A549 (cell line): ENCODE measurements at regions not wholly inside any gene's neighbourhood (a gene's known extent, or its start where the extent isn't known, plus 50 kb on each side); places are given as distances from the start of the nearest gene placed in this dataset.

Source experiments
- ATAC-seq, 2 experiments: fragments of 200-7000 bp in 1 of 2; fragments of >200 bp in 1 of 2; cut with Nextera tagmentation in 1 of 2; cut with Tn5 transposase in 1 of 2; 3 replicates each; pipeline versions ENCODE4 v1.8.0 to v1.9.1; 2018 to 2020; ENCODE audit warnings: mild to moderate bottlenecking in 1 of 2, moderate library complexity in 1 of 2
- CTCF ChIA-PET: fragments of 300-600 bp; sonication (Branson Sonifier 250); formaldehyde crosslinking; extraction: SDS; loops from one replicate; lab custom pipeline; 2021; ENCODE audit warnings: antibody characterized with exemption, inconsistent platforms; lab: Yijun Ruan, JAX
- POLR2A ChIA-PET: fragments of 350-600 bp; formaldehyde crosslinking; extraction: SDS; loops from one replicate; lab custom pipeline; 2021; ENCODE audit warnings: antibody characterized with exemption, inconsistent platforms; lab: Yijun Ruan, JAX
- DNase-seq, 2 experiments: peaks; one replicate each; pipeline versions ENCODE4 v3.0.0 to v3.0.0-alpha.2; 2011 to 2016; ENCODE audit warnings: low read depth in 1 of 2, low spot score in 1 of 2
- FAIRE-seq: peaks from 2 replicates; lab custom pipeline; 2011; peaks lifted over from hg19 to GRCh38; lab: Jason Lieb, UNC
- H3K27ac ChIP-seq, 2 experiments: fragments of >200 bp; sonication (Bioruptor Twin); formaldehyde crosslinking; 3 replicates each; pipeline ENCODE4 v1.5.1; 2016 to 2017
- H3K4me1 ChIP-seq: fragments of >200 bp; sonication (Bioruptor Twin); formaldehyde crosslinking; 3 replicates; pipeline ENCODE4 v1.6.1; 2016
- H3K4me2 ChIP-seq: fragments of >200 bp; sonication (Bioruptor Twin); formaldehyde crosslinking; 3 replicates; pipeline ENCODE4 v1.6.1; 2016
- H3K4me3 ChIP-seq: fragments of >200 bp; sonication (Bioruptor Twin); formaldehyde crosslinking; 3 replicates; pipeline ENCODE4 v1.5.1; 2016
- H3K9me3 ChIP-seq: fragments of >200 bp; sonication (Bioruptor Twin); formaldehyde crosslinking; 3 replicates; pipeline ENCODE4 v1.6.1; 2016
- CEBPB ChIP-seq, 2 experiments: fragments of >200 bp in 1 of 2; sonication (Bioruptor Twin) in 1 of 2; formaldehyde crosslinking in 1 of 2; IDR thresholded peaks; 2 replicates each; pipeline ENCODE4 v1.6.1; 2012 to 2016
- CHD4 ChIP-seq: fragments of 200-600 bp; sonication (generic); IDR thresholded peaks from 2 replicates; pipeline ENCODE4 v1.6.1; 2016; ENCODE audit warnings: antibody characterized with exemption, mild to moderate bottlenecking, borderline replicate concordance
- EHMT2 ChIP-seq: fragments of 200-600 bp; sonication (generic); IDR thresholded peaks from 2 replicates; pipeline ENCODE4 v1.6.1; 2016; ENCODE audit warnings: antibody characterized with exemption, low read depth, mild to moderate bottlenecking, moderate library complexity
- EP300 ChIP-seq, 2 experiments: fragments of >200 bp; sonication (Bioruptor Twin); formaldehyde crosslinking; IDR thresholded peaks; 2 replicates in 1 of 2; 3 replicates in 1 of 2; pipeline ENCODE4 v1.6.1; 2016 to 2017
- FOSL2 ChIP-seq, 2 experiments: fragments of 450-650 bp in 1 of 2; fragments of >200 bp in 1 of 2; sonication (Bioruptor Twin) in 1 of 2; formaldehyde crosslinking; IDR thresholded peaks; 2 replicates each; pipeline versions ENCODE4 v1.5.0 to v1.6.1; 2016 to 2020; ENCODE audit warnings: mild to moderate bottlenecking in 1 of 2, moderate library complexity in 1 of 2
- GATA3 ChIP-seq: IDR thresholded peaks from 2 replicates; pipeline ENCODE4 v1.6.1; 2012; ENCODE audit warnings: borderline replicate concordance
- JUN ChIP-seq, 2 experiments: fragments of >200 bp; sonication (Bioruptor Twin); formaldehyde crosslinking; IDR thresholded peaks; 2 replicates in 1 of 2; 3 replicates in 1 of 2; pipeline ENCODE4 v1.6.1; 2016 to 2017
- MAZ ChIP-seq: fragments of 150-350 bp; IDR thresholded peaks from 2 replicates; pipeline ENCODE4 v1.6.1; 2014; ENCODE audit warnings: antibody characterized with exemption, low read depth, low read length, borderline replicate concordance
- NPAS2 ChIP-seq: fragments of 250-450 bp; sonication (Bioruptor Pico); IDR thresholded peaks from 2 replicates; pipeline ENCODE4 v1.8.0; 2022; ENCODE audit warnings: mild to moderate bottlenecking, moderate library complexity, borderline replicate concordance
- PHF8 ChIP-seq: fragments of 200-600 bp; sonication (generic); IDR thresholded peaks from 2 replicates; pipeline ENCODE4 v1.6.1; 2016; ENCODE audit warnings: low read depth, mild to moderate bottlenecking, antibody characterized with exemption, moderate library complexity, borderline replicate concordance
- POLR2A ChIP-seq: IDR thresholded peaks from 2 replicates; pipeline ENCODE4 v1.6.1; 2012; ENCODE audit warnings: mild to moderate bottlenecking, low read length
- RAD21 ChIP-seq, 2 experiments: fragments of >200 bp in 1 of 2; sonication (Bioruptor Twin) in 1 of 2; formaldehyde crosslinking in 1 of 2; IDR thresholded peaks in 1 of 2; conservative IDR thresholded peaks in 1 of 2; 2 replicates in 1 of 2; 3 replicates in 1 of 2; pipeline ENCODE4 v1.6.1; 2012 to 2018; ENCODE audit warnings: inconsistent platforms in 1 of 2
- RARB ChIP-seq: fragments of 250-450 bp; sonication (Bioruptor Pico); IDR thresholded peaks from 2 replicates; pipeline ENCODE4 v1.8.0; 2021; ENCODE audit warnings: mild to moderate bottlenecking, moderate library complexity
- SMC3 ChIP-seq: fragments of >200 bp; sonication (Bioruptor Twin); formaldehyde crosslinking; IDR thresholded peaks from 3 replicates; pipeline ENCODE4 v1.6.1; 2018; ENCODE audit warnings: inconsistent platforms
- ZFP36 ChIP-seq: fragments of 450-650 bp; IDR thresholded peaks from 2 replicates; pipeline ENCODE4 v1.6.1; 2014; ENCODE audit warnings: borderline replicate concordance; ENCODE audit not compliant: partially characterized antibody
- ZNF302 ChIP-seq: fragments of 250-450 bp; sonication (Bioruptor Pico); IDR thresholded peaks from 2 replicates; pipeline ENCODE4 v1.9.0; 2021; ENCODE audit warnings: inconsistent platforms, mild to moderate bottlenecking, moderate library complexity
- WGBS: methylation state at CpG from one replicate; pipeline ENCODE4 v1.1.6; 2017; ENCODE audit errors: missing lambda C conversion rate; 5-methylcytosine and 5-hydroxymethylcytosine counted together
- TF ChIP-seq, protein P1 (sequence below): IDR thresholded peaks from 2 replicates; pipeline ENCODE4 v1.6.1; 2012
- TF ChIP-seq, protein P2 (sequence below): fragments of >200 bp; sonication (Bioruptor Twin); formaldehyde crosslinking; IDR thresholded peaks from 2 replicates; pipeline ENCODE4 v1.6.1; 2016
- TF ChIP-seq, protein P3 (sequence below): fragments of 200-600 bp; sonication (generic); IDR thresholded peaks from 2 replicates; pipeline ENCODE4 v1.6.1; 2016; ENCODE audit warnings: antibody characterized with exemption, mild to moderate bottlenecking, moderate library complexity

DNA sequence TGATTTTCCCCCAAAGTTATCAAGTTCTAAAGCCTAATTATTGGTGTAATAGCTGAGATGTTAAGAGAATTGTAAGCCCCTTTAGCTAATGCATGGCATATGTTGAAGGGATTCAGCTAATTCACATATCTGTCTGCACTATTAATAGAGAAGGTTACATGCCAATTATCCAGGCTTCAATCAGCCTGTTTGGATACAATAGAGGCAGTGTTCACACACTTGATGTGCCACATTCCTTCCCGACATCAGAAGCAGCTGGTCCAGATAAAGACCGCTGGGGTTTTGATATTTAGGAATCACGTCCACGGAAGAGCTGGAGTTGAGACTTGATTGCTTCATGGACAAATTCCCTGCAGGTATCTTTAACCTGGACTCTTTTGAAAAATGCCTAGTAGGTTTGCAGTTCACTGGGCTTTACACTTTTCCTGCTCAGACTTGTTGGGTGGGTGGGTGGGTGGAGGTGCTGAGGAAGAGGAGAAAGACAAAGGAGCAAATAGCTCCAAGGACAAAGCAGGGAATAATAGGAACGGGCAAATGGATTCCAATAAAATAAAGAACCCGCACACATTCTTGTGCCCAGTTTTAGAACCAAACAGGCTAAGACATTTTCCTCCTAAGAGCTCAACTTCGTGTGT lies 142.6 kb upstream of the ZNF217 start:
- TF ChIP-seq RARB (CRISPR knock-in tag) (no peak), ZNF302 (CRISPR knock-in tag) (no peak), RAD21 (conservative IDR thresholded peaks at IDR 0.05 in 1 of 2, IDR thresholded peaks at IDR 0.05 in 1 of 2) (no peak)
- ChIA-PET POLR2A (interaction anchor here (0.6 to 3.4 kb wide), 13 partner anchors 17 to 204 kb away, joined by 3 to 22 read pairs (median 6); partner anchors contain the start of gene ZNF217), CTCF (interaction anchor here (0.6 to 3.7 kb wide), 14 partner anchors 9 to 365 kb away, joined by 3 to 10 read pairs (median 4); no protein-coding TSS in a partner anchor)
- no peaks in the 10 kb centered on the region for H3K9me3 ChIP-seq
- no peak for FAIRE-seq
- peak overlapping the region; percentile 75 for H3K4me2 ChIP-seq
- H3K4me3 ChIP-seq: no peak overlapping the region
- ATAC-seq: no peak
- no peak for DNase-seq
- peak overlapping the region; percentile 89 to 90 for H3K27ac ChIP-seq
- peaks cover 67% of the 10 kb centered on the region for H3K4me1 ChIP-seq
- 80% methylated on average over 7 of the region's 7 CpGs for WGBS

DNA sequence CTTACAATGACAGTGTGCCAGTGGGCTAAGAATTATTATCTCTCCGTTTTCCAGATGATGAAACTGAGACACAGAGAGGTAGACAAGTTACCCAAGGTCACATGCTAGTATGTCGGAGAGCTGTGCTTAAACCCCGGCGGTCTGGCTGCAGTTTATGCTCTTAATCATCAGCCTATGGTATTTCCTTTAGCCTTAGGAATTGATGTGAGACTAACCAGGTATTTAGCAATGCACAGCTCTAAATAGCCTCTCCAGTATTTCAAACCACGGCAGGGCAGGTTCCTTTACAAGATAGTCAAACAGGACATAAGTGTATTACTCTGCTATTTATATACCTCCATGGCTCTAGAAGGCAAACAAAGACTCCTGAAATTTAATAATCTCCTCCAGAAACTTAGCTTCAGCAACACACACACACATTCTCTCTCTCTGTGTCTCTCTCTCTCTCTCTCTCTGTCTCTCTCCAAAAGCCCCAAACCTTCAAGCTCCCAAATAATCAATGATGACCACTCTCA lies 142.0 kb upstream of the ZNF217 start:
- Histone ChIP-seq H3K9me3 (no peaks in the 10 kb centered on the region), H3K4me2 (peak overlapping the region; percentile 75), H3K4me3 (no peak overlapping the region)
- FAIRE-seq (no peak), ATAC-seq (peak; percentile 56 to 60; a peak in 5 of 6 replicates)
- 2% methylated on average over 5 of the region's 5 CpGs for WGBS
- ChIA-PET CTCF (interaction anchor here (0.6 to 3.7 kb wide), 13 partner anchors 14 to 207 kb away, joined by 3 to 10 read pairs (median 4); no protein-coding TSS in a partner anchor), POLR2A (interaction anchor here (0.6 to 2.4 kb wide), 9 partner anchors 18 to 142 kb away, joined by 3 to 12 read pairs (median 6); partner anchors contain the start of gene ZNF217)
- TF ChIP-seq EHMT2 (no peak), FOSL2 (IDR thresholded peaks at IDR 0.05) (no peak), FOSL2 (CRISPR knock-in tag; IDR thresholded peaks at IDR 0.05) (peak; percentile 59), POLR2A (no peak), CHD4 (no peak), PHF8 (no peak), EP300 (IDR thresholded peaks at IDR 0.05) (peak in 1 of 2 experiments; percentile 40; a peak in 2 of 5 replicates), ZFP36 (no peak), RAD21 (conservative IDR thresholded peaks at IDR 0.05 in 1 of 2, IDR thresholded peaks at IDR 0.05 in 1 of 2) (peak in 1 of 2 experiments; percentile 32; a peak in 1 of 5 replicates), JUN (IDR thresholded peaks at IDR 0.05) (peak in 1 of 2 experiments; percentile 61; a peak in 1 of 5 replicates), GATA3 (peak; percentile 27; the same call in 1 of the 2 replicates), SMC3 (peak; percentile 17; the same call in 1 of the 3 replicates), MAZ (no peak), CEBPB (IDR thresholded peaks at IDR 0.05) (peak; percentile 65 to 80; a peak in 3 of 4 replicates), NPAS2 (CRISPR knock-in tag) (no peak)
- TF ChIP-seq, protein P1, sequence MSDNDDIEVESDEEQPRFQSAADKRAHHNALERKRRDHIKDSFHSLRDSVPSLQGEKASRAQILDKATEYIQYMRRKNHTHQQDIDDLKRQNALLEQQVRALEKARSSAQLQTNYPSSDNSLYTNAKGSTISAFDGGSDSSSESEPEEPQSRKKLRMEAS: peak; percentile 48; the same call in 1 of the 2 replicates
- TF ChIP-seq, protein P2, sequence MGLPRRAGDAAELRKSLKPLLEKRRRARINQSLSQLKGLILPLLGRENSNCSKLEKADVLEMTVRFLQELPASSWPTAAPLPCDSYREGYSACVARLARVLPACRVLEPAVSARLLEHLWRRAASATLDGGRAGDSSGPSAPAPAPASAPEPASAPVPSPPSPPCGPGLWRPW: no peak
- TF ChIP-seq, protein P3, sequence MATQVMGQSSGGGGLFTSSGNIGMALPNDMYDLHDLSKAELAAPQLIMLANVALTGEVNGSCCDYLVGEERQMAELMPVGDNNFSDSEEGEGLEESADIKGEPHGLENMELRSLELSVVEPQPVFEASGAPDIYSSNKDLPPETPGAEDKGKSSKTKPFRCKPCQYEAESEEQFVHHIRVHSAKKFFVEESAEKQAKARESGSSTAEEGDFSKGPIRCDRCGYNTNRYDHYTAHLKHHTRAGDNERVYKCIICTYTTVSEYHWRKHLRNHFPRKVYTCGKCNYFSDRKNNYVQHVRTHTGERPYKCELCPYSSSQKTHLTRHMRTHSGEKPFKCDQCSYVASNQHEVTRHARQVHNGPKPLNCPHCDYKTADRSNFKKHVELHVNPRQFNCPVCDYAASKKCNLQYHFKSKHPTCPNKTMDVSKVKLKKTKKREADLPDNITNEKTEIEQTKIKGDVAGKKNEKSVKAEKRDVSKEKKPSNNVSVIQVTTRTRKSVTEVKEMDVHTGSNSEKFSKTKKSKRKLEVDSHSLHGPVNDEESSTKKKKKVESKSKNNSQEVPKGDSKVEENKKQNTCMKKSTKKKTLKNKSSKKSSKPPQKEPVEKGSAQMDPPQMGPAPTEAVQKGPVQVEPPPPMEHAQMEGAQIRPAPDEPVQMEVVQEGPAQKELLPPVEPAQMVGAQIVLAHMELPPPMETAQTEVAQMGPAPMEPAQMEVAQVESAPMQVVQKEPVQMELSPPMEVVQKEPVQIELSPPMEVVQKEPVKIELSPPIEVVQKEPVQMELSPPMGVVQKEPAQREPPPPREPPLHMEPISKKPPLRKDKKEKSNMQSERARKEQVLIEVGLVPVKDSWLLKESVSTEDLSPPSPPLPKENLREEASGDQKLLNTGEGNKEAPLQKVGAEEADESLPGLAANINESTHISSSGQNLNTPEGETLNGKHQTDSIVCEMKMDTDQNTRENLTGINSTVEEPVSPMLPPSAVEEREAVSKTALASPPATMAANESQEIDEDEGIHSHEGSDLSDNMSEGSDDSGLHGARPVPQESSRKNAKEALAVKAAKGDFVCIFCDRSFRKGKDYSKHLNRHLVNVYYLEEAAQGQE: no peak
- TF ChIP-seq, all 56 proteins: peak for 8
- peak overlapping the region; percentile 89 to 90 for H3K27ac ChIP-seq
- peak; percentile 60 to 76 for DNase-seq
- H3K4me1 ChIP-seq: peaks cover 60% of the 10 kb centered on the region
